ENCODE measurements at regions not wholly inside any gene's neighbourhood (a gene's known extent, or its start where the extent isn't known, plus 50 kb on each side); places are given as distances from the start of the nearest gene placed in this dataset.

- H3K27ac ChIP-seq (ENCODE audit: low read depth in 2 of 2, low read length in 2 of 2): no peak overlapping the region
- H3K9me3 ChIP-seq (ENCODE audit: control insufficient read depth in 2 of 2, low read length in 2 of 2): no peaks in the 10 kb centered on the region
- H3K9ac ChIP-seq (ENCODE audit: low read depth in 1 of 2, low read length in 2 of 2): no peak overlapping the region
- no peak overlapping the region for H3K4me3 ChIP-seq (ENCODE audit: low read length in 2 of 2)
- no peaks in the 10 kb centered on the region for H3K36me3 ChIP-seq (ENCODE audit: control insufficient read depth in 2 of 2, insufficient read depth in 2 of 2, low read length in 2 of 2)
- no peaks in the 10 kb centered on the region for H3K27me3 ChIP-seq (ENCODE audit: control insufficient read depth in 2 of 2, insufficient read depth in 2 of 2, low read length in 2 of 2)
- H3K4me1 ChIP-seq (ENCODE audit: control insufficient read depth in 2 of 2, insufficient read depth in 2 of 2, low read length in 2 of 2): no peaks in the 10 kb centered on the region
Observed at GRCh38 chr4:59987289-59987688, 1212.8 kb upstream of the ADGRL3 start.

DNA sequence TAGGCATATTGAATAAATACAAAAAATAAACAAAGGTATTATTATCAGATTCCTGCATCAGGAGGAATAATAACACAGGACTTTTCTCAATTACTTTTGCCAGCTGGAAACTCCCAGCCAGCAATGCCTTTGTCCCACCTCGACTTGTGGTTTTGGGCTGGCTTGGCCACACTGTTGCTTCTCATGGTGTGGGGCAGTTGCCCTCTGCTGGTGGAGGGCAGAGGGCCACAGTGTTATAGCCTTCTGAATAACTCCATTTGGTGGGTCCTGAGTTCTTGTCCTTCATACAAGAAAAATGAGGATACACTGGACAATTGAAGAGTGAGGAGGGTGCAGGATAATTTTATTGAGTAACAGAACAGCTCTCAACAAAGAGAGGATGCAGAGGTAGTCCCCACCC lies 1206.0 kb upstream of the ADGRL3 start:
- H3K9me3 ChIP-seq (ENCODE audit: control insufficient read depth in 2 of 2, low read length in 2 of 2): peaks cover 0 to 2% of the 10 kb centered on the region in 2 donors
- no peak overlapping the region for H3K9ac ChIP-seq (ENCODE audit: low read depth in 1 of 2, low read length in 2 of 2)
- no peaks in the 10 kb centered on the region for H3K27me3 ChIP-seq (ENCODE audit: control insufficient read depth in 2 of 2, insufficient read depth in 2 of 2, low read length in 2 of 2)
- no peak overlapping the region for H3K4me3 ChIP-seq (ENCODE audit: low read length in 2 of 2)
- no peaks in the 10 kb centered on the region for H3K4me1 ChIP-seq (ENCODE audit: control insufficient read depth in 2 of 2, insufficient read depth in 2 of 2, low read length in 2 of 2)
- H3K36me3 ChIP-seq (ENCODE audit: control insufficient read depth in 2 of 2, insufficient read depth in 2 of 2, low read length in 2 of 2): no peaks in the 10 kb centered on the region
- H3K27ac ChIP-seq (ENCODE audit: low read depth in 2 of 2, low read length in 2 of 2): no peak overlapping the region

GRCh38 chr4:60002603-60003337 lies 1197.4 kb upstream of the ADGRL3 start:
- Histone ChIP-seq H3K4me3 (ENCODE audit: low read length in 2 of 2) (no peak overlapping the region), H3K9ac (ENCODE audit: low read depth in 1 of 2, low read length in 2 of 2) (no peak overlapping the region), H3K27me3 (ENCODE audit: control insufficient read depth in 2 of 2, insufficient read depth in 2 of 2, low read length in 2 of 2) (no peaks in the 10 kb centered on the region), H3K36me3 (ENCODE audit: control insufficient read depth in 2 of 2, insufficient read depth in 2 of 2, low read length in 2 of 2) (no peaks in the 10 kb centered on the region), H3K27ac (ENCODE audit: low read depth in 2 of 2, low read length in 2 of 2) (no peak overlapping the region), H3K9me3 (ENCODE audit: control insufficient read depth in 2 of 2, low read length in 2 of 2) (peaks cover 4% of the 10 kb centered on the region in 2 donors), H3K4me1 (ENCODE audit: control insufficient read depth in 2 of 2, insufficient read depth in 2 of 2, low read length in 2 of 2) (no peaks in the 10 kb centered on the region)

GRCh38 chr4:60013464-60014184 lies 1186.5 kb upstream of the ADGRL3 start:
- H3K9me3 ChIP-seq (ENCODE audit: control insufficient read depth in 2 of 2, low read length in 2 of 2): no peaks in the 10 kb centered on the region
- H3K36me3 ChIP-seq (ENCODE audit: control insufficient read depth in 2 of 2, insufficient read depth in 2 of 2, low read length in 2 of 2): no peaks in the 10 kb centered on the region
- H3K9ac ChIP-seq (ENCODE audit: low read depth in 1 of 2, low read length in 2 of 2): no peak overlapping the region
- H3K27me3 ChIP-seq (ENCODE audit: control insufficient read depth in 2 of 2, insufficient read depth in 2 of 2, low read length in 2 of 2): no peaks in the 10 kb centered on the region
- H3K4me3 ChIP-seq (ENCODE audit: low read length in 2 of 2): no peak overlapping the region
- H3K4me1 ChIP-seq (ENCODE audit: control insufficient read depth in 2 of 2, insufficient read depth in 2 of 2, low read length in 2 of 2): no peaks in the 10 kb centered on the region
- no peak overlapping the region for H3K27ac ChIP-seq (ENCODE audit: low read depth in 2 of 2, low read length in 2 of 2)

- H3K27ac ChIP-seq (ENCODE audit: low read depth in 2 of 2, low read length in 2 of 2): no peak overlapping the region
- H3K4me3 ChIP-seq (ENCODE audit: low read length in 2 of 2): no peak overlapping the region
- no peak overlapping the region for H3K9ac ChIP-seq (ENCODE audit: low read depth in 1 of 2, low read length in 2 of 2)
Observed at GRCh38 chr4:60016971-60017370, 1183.2 kb upstream of the ADGRL3 start.

GRCh38 chr4:60019180-60019579 lies 1180.9 kb upstream of the ADGRL3 start:
- H3K9me3 ChIP-seq (ENCODE audit: control insufficient read depth in 2 of 2, low read length in 2 of 2): no peaks in the 10 kb centered on the region
- no peak overlapping the region for H3K4me3 ChIP-seq (ENCODE audit: low read length in 2 of 2)
- H3K27ac ChIP-seq (ENCODE audit: low read depth in 2 of 2, low read length in 2 of 2): no peak overlapping the region
- no peaks in the 10 kb centered on the region for H3K4me1 ChIP-seq (ENCODE audit: control insufficient read depth in 2 of 2, insufficient read depth in 2 of 2, low read length in 2 of 2)
- H3K27me3 ChIP-seq (ENCODE audit: control insufficient read depth in 2 of 2, insufficient read depth in 2 of 2, low read length in 2 of 2): no peaks in the 10 kb centered on the region
- H3K36me3 ChIP-seq (ENCODE audit: control insufficient read depth in 2 of 2, insufficient read depth in 2 of 2, low read length in 2 of 2): no peaks in the 10 kb centered on the region
- H3K9ac ChIP-seq (ENCODE audit: low read depth in 1 of 2, low read length in 2 of 2): no peak overlapping the region

More at GRCh38 chr4:60016971-60017370, 1183.2 kb upstream of the ADGRL3 start:
- no peaks in the 10 kb centered on the region for H3K9me3 ChIP-seq (ENCODE audit: control insufficient read depth in 2 of 2, low read length in 2 of 2)
- no peaks in the 10 kb centered on the region for H3K27me3 ChIP-seq (ENCODE audit: control insufficient read depth in 2 of 2, insufficient read depth in 2 of 2, low read length in 2 of 2)
- H3K36me3 ChIP-seq (ENCODE audit: control insufficient read depth in 2 of 2, insufficient read depth in 2 of 2, low read length in 2 of 2): no peaks in the 10 kb centered on the region
- no peaks in the 10 kb centered on the region for H3K4me1 ChIP-seq (ENCODE audit: control insufficient read depth in 2 of 2, insufficient read depth in 2 of 2, low read length in 2 of 2)

DNA sequence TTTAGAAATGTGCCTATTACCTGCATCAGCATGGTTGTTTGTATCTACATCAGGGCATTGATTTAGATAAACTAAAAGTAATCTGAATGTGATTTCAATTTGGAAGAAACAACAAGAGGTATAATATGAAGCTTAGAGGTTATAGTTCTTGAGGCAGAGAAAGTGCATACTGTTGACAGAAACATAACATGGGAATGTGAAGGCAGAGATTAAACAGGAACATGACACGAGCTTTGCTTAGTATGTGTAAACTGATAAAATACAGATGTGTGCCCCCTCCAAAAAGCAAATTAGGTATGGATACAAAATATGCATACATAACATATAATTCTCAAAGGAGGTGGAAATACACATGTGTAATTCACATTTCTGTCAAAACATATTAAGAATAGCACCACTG lies 1180.2 kb upstream of the ADGRL3 start:
- Histone ChIP-seq H3K27ac (ENCODE audit: low read depth in 2 of 2, low read length in 2 of 2) (no peak overlapping the region), H3K27me3 (ENCODE audit: control insufficient read depth in 2 of 2, insufficient read depth in 2 of 2, low read length in 2 of 2) (no peaks in the 10 kb centered on the region), H3K4me1 (ENCODE audit: control insufficient read depth in 2 of 2, insufficient read depth in 2 of 2, low read length in 2 of 2) (no peaks in the 10 kb centered on the region), H3K9me3 (ENCODE audit: control insufficient read depth in 2 of 2, low read length in 2 of 2) (no peaks in the 10 kb centered on the region), H3K9ac (ENCODE audit: low read depth in 1 of 2, low read length in 2 of 2) (no peak overlapping the region), H3K36me3 (ENCODE audit: control insufficient read depth in 2 of 2, insufficient read depth in 2 of 2, low read length in 2 of 2) (no peaks in the 10 kb centered on the region), H3K4me3 (ENCODE audit: low read length in 2 of 2) (no peak overlapping the region)

DNA sequence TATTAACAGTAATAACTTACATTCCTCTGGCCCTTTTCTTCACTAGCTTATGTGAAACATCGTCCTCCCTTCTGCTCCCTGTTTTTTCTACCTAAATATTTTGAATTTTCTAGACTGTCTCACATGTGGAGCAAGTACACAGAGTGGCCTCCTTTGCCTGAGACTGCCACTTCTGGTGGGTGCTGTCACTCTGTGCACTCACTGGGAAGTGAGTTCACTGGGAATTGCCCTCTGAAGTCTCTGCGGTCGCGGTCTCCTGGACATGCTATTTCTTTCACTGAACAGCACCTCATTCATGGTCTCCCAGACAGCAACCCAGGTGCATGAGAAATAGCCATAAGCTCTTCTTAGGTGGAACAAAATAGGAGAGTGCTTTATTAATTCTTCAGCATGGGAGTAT lies 1179.7 kb upstream of the ADGRL3 start:
- H3K4me1 ChIP-seq (ENCODE audit: control insufficient read depth in 2 of 2, insufficient read depth in 2 of 2, low read length in 2 of 2): no peaks in the 10 kb centered on the region
- no peaks in the 10 kb centered on the region for H3K9me3 ChIP-seq (ENCODE audit: control insufficient read depth in 2 of 2, low read length in 2 of 2)
- H3K9ac ChIP-seq (ENCODE audit: low read depth in 1 of 2, low read length in 2 of 2): no peak overlapping the region
- H3K27ac ChIP-seq (ENCODE audit: low read depth in 2 of 2, low read length in 2 of 2): no peak overlapping the region
- no peak overlapping the region for H3K4me3 ChIP-seq (ENCODE audit: low read length in 2 of 2)
- H3K27me3 ChIP-seq (ENCODE audit: control insufficient read depth in 2 of 2, insufficient read depth in 2 of 2, low read length in 2 of 2): no peaks in the 10 kb centered on the region
- no peaks in the 10 kb centered on the region for H3K36me3 ChIP-seq (ENCODE audit: control insufficient read depth in 2 of 2, insufficient read depth in 2 of 2, low read length in 2 of 2)

- Histone ChIP-seq H3K9me3 (ENCODE audit: control insufficient read depth in 2 of 2, low read length in 2 of 2) (peaks cover 0 to 3% of the 10 kb centered on the region in 2 donors), H3K4me3 (ENCODE audit: low read length in 2 of 2) (no peak overlapping the region), H3K36me3 (ENCODE audit: control insufficient read depth in 2 of 2, insufficient read depth in 2 of 2, low read length in 2 of 2) (no peaks in the 10 kb centered on the region), H3K9ac (ENCODE audit: low read depth in 1 of 2, low read length in 2 of 2) (no peak overlapping the region), H3K27ac (ENCODE audit: low read depth in 2 of 2, low read length in 2 of 2) (no peak overlapping the region), H3K4me1 (ENCODE audit: control insufficient read depth in 2 of 2, insufficient read depth in 2 of 2, low read length in 2 of 2) (no peaks in the 10 kb centered on the region), H3K27me3 (ENCODE audit: control insufficient read depth in 2 of 2, insufficient read depth in 2 of 2, low read length in 2 of 2) (no peaks in the 10 kb centered on the region)
Observed at GRCh38 chr4:60033826-60034225, 1166.3 kb upstream of the ADGRL3 start.

- Histone ChIP-seq H3K36me3 (ENCODE audit: control insufficient read depth in 2 of 2, insufficient read depth in 2 of 2, low read length in 2 of 2) (no peaks in the 10 kb centered on the region), H3K9me3 (ENCODE audit: control insufficient read depth in 2 of 2, low read length in 2 of 2) (peaks cover 0 to 1% of the 10 kb centered on the region in 2 donors), H3K4me1 (ENCODE audit: control insufficient read depth in 2 of 2, insufficient read depth in 2 of 2, low read length in 2 of 2) (no peaks in the 10 kb centered on the region), H3K4me3 (ENCODE audit: low read length in 2 of 2) (no peak overlapping the region), H3K27me3 (ENCODE audit: control insufficient read depth in 2 of 2, insufficient read depth in 2 of 2, low read length in 2 of 2) (no peaks in the 10 kb centered on the region), H3K9ac (ENCODE audit: low read depth in 1 of 2, low read length in 2 of 2) (no peak overlapping the region), H3K27ac (ENCODE audit: low read depth in 2 of 2, low read length in 2 of 2) (no peak overlapping the region)
Observed at GRCh38 chr4:60034361-60034760, 1165.8 kb upstream of the ADGRL3 start.

Data from mucosa of rectum (tissue), 2 donors.